PC-9 (cell line): ENCODE measurements at regions not wholly inside any gene's neighbourhood (a gene's known extent, or its start where the extent isn't known, plus 50 kb on each side); places are given as distances from the start of the nearest gene placed in this dataset.

ENCODE experiments used
- EZH2 ChIP-seq: fragments of 200-600 bp; sonication (generic); IDR thresholded peaks from 2 replicates; pipeline ENCODE4 v1.8.0; 2017; ENCODE audit warnings: antibody characterized with exemption, low read depth
- TF ChIP-seq, protein P1 (sequence below): fragments of 200-600 bp; sonication (generic); conservative IDR thresholded peaks from 2 replicates; pipeline ENCODE4 v1.6.1; 2017; ENCODE audit warnings: mixed run types, antibody characterized with exemption, mild to moderate bottlenecking, moderate library complexity

DNA sequence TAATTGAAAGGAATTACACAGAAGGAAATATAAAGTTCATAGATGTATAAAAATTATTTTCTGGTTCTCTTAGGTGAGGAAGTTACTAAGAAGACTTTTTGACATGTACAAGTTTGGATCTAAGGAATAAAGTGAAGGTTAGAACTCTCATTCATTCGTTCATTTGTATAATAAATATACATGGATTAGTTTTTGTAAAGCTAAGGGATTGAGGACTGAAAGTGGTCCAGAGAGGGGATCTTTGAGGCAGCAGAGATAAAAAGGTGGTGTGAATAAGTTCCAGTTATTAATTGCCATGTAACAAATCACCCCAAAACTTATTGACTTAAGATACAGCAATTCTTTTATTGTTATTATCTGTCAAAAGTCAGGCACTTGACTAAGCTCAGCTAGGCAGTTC is 110.1 kb upstream of the CELF4 start:
- TF ChIP-seq, protein P1, sequence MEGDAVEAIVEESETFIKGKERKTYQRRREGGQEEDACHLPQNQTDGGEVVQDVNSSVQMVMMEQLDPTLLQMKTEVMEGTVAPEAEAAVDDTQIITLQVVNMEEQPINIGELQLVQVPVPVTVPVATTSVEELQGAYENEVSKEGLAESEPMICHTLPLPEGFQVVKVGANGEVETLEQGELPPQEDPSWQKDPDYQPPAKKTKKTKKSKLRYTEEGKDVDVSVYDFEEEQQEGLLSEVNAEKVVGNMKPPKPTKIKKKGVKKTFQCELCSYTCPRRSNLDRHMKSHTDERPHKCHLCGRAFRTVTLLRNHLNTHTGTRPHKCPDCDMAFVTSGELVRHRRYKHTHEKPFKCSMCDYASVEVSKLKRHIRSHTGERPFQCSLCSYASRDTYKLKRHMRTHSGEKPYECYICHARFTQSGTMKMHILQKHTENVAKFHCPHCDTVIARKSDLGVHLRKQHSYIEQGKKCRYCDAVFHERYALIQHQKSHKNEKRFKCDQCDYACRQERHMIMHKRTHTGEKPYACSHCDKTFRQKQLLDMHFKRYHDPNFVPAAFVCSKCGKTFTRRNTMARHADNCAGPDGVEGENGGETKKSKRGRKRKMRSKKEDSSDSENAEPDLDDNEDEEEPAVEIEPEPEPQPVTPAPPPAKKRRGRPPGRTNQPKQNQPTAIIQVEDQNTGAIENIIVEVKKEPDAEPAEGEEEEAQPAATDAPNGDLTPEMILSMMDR: no peak
- TF ChIP-seq EZH2: no peak
